Activated CD4-positive, alpha-beta memory T cell treated with anti-CD3 and anti-CD28 coated beads, Interleukin-2, amount 10 ng/mL, durations not matched to agents 7 days and 5 days (primary cell): ENCODE measurements at regions not wholly inside any gene's neighbourhood (a gene's known extent, or its start where the extent isn't known, plus 50 kb on each side); places are given as distances from the start of the nearest gene placed in this dataset.
"Not testable (repeated sequence)": the region's sequence is repeated elsewhere in the genome, so short reads cannot be mapped to it uniquely, and the experiment has no call there.

Experiments used
- CTCF ChIA-PET: fragments of 350-600 bp; sonication (Branson Sonifier 250); formaldehyde crosslinking; loops from one replicate; lab custom pipeline; 2021; ENCODE audit warnings: antibody characterized with exemption, inconsistent platforms; lab: Charles Lee
- POLR2A ChIA-PET: fragments of 350-600 bp; sonication (Branson Sonifier 250); formaldehyde crosslinking; loops from one replicate; lab custom pipeline; 2021; ENCODE audit warnings: antibody characterized with exemption; lab: Charles Lee
- DNase-seq: peaks from one replicate; pipeline ENCODE4 v3.0.0-alpha.2; 2020
- H3K27ac Mint-ChIP-seq: one replicate; pipeline ENCODE4 v1.8.0; 2021; ENCODE audit warnings: mild to moderate bottlenecking, mixed read lengths
- H3K27me3 Mint-ChIP-seq: one replicate; pipeline ENCODE4 v1.8.0; 2021; ENCODE audit warnings: mixed read lengths
- H3K36me3 Mint-ChIP-seq: one replicate; pipeline ENCODE4 v1.8.0; 2021; ENCODE audit warnings: low read depth, mixed read lengths
- H3K4me1 Mint-ChIP-seq: one replicate; pipeline ENCODE4 v1.8.0; 2021; ENCODE audit warnings: mixed read lengths
- H3K4me3 Mint-ChIP-seq: one replicate; pipeline ENCODE4 v1.8.0; 2021; ENCODE audit warnings: mild to moderate bottlenecking, mixed read lengths
- H3K9me3 Mint-ChIP-seq: one replicate; pipeline ENCODE4 v1.8.0; 2021; ENCODE audit warnings: mixed read lengths

DNA sequence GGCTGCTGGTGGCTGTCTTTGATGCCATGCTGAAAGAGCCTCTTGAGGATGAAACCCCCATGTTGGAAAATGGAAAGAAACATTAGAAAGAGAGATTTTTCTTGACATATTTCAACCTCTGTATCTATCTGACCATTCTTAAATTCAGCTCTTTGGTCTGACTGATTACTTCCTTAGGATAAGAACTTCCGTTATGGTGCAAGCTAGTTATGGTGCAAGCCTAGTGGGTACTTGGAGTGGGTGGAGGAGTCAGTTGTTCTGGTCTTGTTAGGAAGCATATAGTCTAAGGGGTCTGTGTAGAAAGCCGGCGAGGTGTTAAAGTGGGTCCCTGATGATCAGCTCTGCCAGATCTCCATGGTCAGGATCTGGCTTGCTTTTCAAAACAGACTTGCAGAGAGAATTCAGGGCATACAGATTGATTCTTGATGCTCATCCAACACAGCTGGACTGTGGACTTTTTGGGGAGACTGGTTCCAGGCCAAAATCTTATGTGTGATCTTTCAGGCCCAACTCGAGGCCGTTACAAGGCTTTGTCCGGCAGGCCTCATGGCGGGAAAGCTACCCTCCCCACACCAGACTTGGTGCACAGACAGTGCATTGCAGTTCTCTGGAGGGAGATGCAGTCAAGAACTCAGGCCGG is 82.8 kb upstream of the BOD1L1 start:
- H3K27me3 Mint-ChIP-seq, result no peaks in the 10 kb centered on the region
- H3K36me3 Mint-ChIP-seq, result no peaks in the 10 kb centered on the region
- no peak for DNase-seq
- no peak overlapping the region for H3K4me3 Mint-ChIP-seq
- H3K9me3 Mint-ChIP-seq, result no peaks in the 10 kb centered on the region
- ChIA-PET POLR2A (no interaction called here), CTCF (no interaction called here)
- H3K4me1 Mint-ChIP-seq, result no peaks in the 10 kb centered on the region
- H3K27ac Mint-ChIP-seq, result no peak overlapping the region

DNA sequence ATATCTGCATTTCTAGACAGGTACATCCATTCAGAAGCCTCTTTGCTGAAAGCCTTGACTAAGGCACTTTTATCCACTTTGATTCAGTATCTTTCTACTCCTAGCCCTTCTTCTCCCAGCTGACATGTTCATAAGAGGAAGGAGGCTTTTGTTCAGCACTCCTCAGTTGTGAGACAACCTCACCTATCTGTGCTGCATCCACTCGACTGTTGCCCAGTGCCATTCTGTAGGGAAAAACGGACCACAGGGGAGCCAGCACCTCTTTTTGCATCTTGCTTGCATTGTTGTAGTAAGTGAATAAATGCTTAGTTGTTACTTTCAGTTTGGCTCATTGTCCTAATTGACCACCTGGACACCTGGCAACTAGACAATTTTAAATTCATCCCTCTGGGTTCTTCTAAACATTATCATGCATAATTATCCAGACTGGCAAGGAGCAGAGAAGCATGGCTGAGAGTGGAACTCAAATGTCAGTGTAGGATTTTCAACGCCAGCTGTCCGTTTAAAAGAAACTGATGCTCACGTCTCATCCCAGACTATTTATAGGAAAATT is 83.8 kb upstream of the BOD1L1 start:
- Mint-ChIP-seq H3K27me3 (no peaks in the 10 kb centered on the region), H3K36me3 (no peaks in the 10 kb centered on the region), H3K9me3 (no peaks in the 10 kb centered on the region), H3K4me3 (no peak overlapping the region), H3K27ac (no peak overlapping the region), H3K4me1 (no peaks in the 10 kb centered on the region)
- DNase-seq, result no peak
- ChIA-PET CTCF (no interaction called here), POLR2A (no interaction called here)

DNA sequence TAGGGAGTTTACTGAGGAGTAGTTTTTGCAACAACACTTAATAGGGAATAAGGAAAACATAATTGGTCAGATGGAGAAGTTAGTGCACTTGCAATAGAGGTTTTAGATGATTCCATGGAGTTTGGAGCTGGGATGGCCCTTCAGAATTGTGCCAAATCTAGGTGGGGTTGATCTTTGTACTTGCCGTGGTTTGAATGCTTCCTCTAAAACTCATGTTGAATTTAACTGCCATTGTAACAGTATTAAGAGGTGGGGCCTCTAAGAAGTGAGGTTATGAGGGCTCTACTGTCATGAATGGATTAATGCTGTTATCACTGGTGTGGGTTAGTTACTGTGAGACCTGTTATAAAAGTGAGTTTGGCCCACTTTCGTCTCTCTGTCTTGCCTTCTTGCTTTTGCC is 94.4 kb upstream of the BOD1L1 start:
- POLR2A ChIA-PET, result no interaction called here
- Mint-ChIP-seq H3K27me3 (no peaks in the 10 kb centered on the region), H3K4me3 (no peak overlapping the region), H3K9me3 (no peaks in the 10 kb centered on the region), H3K4me1 (no peaks in the 10 kb centered on the region), H3K27ac (no peak overlapping the region), H3K36me3 (no peaks in the 10 kb centered on the region)
- DNase-seq, result no peak
- CTCF ChIA-PET, result no interaction called here

DNA sequence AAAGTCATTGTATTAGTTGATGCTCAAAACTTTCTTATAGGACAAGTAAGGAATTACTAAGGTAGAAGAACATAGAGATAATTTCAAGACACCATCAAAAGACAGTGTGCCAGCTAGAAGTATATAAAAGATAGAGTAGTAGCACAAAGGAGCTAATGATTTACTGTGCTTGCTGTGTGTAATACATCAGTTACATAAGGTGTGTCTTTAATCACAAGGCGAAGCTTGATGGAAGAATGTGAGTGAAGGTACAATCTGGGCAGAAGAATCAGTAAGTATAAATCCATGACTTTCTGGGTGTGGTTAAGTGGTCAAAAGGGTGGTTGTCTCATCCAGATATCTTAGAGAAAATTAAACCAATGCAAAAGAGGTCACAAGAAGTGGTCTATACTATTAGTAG is 95.1 kb upstream of the BOD1L1 start:
- H3K36me3 Mint-ChIP-seq, result no peaks in the 10 kb centered on the region
- POLR2A ChIA-PET, result no interaction called here
- H3K4me3 Mint-ChIP-seq, result no peak overlapping the region
- no peaks in the 10 kb centered on the region for H3K27me3 Mint-ChIP-seq
- no peaks in the 10 kb centered on the region for H3K4me1 Mint-ChIP-seq
- CTCF ChIA-PET, result no interaction called here
- no peak for DNase-seq
- no peaks in the 10 kb centered on the region for H3K9me3 Mint-ChIP-seq
- H3K27ac Mint-ChIP-seq, result no peak overlapping the region

DNA sequence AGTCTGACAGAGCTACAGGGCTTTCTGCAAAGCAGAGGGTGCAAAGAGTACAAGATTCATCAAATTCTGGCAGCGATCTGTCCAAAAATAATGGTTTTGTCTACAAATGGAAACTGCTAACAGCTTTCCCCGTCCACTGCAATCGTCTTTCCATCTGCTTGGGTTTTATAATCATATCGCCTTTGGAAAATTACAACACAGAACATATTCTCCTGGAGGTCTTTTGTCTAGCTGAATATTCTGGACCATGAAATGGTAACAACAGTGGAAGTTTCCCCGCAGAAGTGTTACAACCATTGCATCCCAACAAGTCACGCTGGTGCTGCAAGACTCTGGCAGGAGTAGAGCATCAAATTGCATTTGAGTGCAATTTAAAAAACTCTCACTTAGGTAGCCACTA is 101.2 kb upstream of the BOD1L1 start:
- Mint-ChIP-seq H3K9me3 (no peaks in the 10 kb centered on the region), H3K4me1 (no peaks in the 10 kb centered on the region), H3K36me3 (no peaks in the 10 kb centered on the region), H3K27ac (no peak overlapping the region), H3K27me3 (no peaks in the 10 kb centered on the region), H3K4me3 (no peak overlapping the region)
- DNase-seq, result no peak
- POLR2A ChIA-PET, result no interaction called here
- CTCF ChIA-PET, result no interaction called here

DNA sequence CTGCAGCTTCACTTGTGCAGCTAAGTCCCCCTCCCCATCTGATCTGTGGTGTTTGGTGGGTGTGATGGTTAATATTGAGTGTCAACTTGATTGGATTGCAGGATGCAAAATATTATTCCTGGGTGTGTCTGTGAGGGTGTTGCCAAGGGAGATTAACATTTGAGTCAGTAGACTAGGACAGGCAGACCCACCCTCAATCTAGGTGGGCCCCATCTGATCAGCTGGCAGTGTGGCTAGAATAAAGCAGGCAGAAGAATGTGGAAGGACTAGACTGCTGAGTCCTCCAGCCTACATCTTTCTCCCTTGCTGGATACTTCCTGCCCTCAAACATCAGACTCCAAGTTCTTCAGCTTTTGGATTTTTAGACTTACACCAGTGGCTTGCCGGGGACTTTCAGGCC is 103.5 kb upstream of the BOD1L1 start:
- POLR2A ChIA-PET, result no interaction called here
- H3K36me3 Mint-ChIP-seq, result no peaks in the 10 kb centered on the region
- no peak for DNase-seq
- no peaks in the 10 kb centered on the region for H3K9me3 Mint-ChIP-seq
- H3K27me3 Mint-ChIP-seq, result no peaks in the 10 kb centered on the region
- H3K4me1 Mint-ChIP-seq, result no peaks in the 10 kb centered on the region
- no peak overlapping the region for H3K4me3 Mint-ChIP-seq
- CTCF ChIA-PET, result no interaction called here
- H3K27ac Mint-ChIP-seq, result no peak overlapping the region

DNA sequence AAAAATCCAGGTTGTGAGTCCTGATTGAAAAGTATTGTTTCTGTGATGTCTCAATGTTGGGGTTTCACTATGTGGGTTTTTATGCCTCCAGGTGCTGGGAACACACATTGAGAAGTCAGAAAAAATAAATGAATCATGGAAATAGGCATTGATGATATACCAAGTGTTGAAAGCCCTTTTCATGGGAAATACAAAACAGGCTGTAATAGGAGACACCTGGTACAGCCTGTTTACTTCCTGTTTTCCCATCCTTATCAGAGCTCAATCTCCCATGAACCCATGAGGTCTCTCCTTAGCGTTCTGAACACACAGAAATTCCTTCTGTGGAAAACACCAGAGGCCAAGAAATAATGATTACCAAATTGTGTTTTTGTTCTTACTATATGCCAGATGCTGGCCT is 106.3 kb upstream of the BOD1L1 start:
- no peaks in the 10 kb centered on the region for H3K4me1 Mint-ChIP-seq
- no peaks in the 10 kb centered on the region for H3K27me3 Mint-ChIP-seq
- CTCF ChIA-PET, result no interaction called here
- no peak overlapping the region for H3K4me3 Mint-ChIP-seq
- H3K9me3 Mint-ChIP-seq, result no peaks in the 10 kb centered on the region
- no peaks in the 10 kb centered on the region for H3K36me3 Mint-ChIP-seq
- POLR2A ChIA-PET, result no interaction called here
- H3K27ac Mint-ChIP-seq, result no peak overlapping the region
- no peak for DNase-seq

DNA sequence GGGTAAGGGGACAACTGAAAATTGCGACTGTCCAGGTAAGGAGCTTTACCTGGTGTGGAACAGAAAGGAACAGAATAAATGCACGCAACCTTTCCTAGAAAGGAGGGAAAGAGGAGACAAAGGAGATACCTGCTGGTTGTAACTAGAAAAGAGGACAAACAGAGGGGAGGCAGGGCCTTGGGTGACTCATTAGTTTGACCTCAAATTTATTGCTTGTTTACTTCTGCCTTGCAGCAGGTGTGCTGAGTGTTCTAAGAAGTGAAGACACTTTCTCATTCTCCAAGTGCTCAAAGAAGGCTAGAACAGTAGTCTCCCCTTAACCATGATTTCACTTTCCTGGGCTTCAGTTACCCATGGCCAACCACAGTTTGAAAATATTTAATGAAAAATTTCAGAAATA is 123.1 kb upstream of the BOD1L1 start:
- no peaks in the 10 kb centered on the region for H3K4me1 Mint-ChIP-seq
- H3K27ac Mint-ChIP-seq, result no peak overlapping the region
- no peaks in the 10 kb centered on the region for H3K27me3 Mint-ChIP-seq
- no peak overlapping the region for H3K4me3 Mint-ChIP-seq
- H3K9me3 Mint-ChIP-seq, result no peaks in the 10 kb centered on the region
- no peak for DNase-seq
- ChIA-PET CTCF (no interaction called here), POLR2A (no interaction called here)
- no peaks in the 10 kb centered on the region for H3K36me3 Mint-ChIP-seq

DNA sequence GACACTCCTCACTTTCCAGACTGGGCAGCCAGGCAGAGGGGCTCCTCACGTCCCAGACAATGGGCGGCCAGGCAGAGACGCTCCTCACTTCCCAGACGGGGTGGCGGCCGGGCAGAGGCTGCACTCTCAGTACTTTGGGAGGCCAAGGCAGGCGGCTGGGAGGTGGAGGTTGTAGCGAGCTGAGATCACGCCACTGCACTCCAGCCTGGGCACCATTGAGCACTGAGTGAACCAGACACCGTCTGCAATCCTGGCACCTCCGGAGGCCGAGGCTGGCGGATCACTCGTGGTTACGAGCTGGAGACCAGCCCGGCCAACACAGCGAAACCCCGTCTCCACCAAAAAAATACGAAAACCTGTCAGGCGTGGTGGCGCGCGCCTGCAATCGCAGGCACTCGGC is 134.1 kb upstream of the BOD1L1 start:
- peaks cover 15% of the 10 kb centered on the region for H3K9me3 Mint-ChIP-seq
- H3K36me3 Mint-ChIP-seq, H3K27me3 Mint-ChIP-seq, H3K4me1 Mint-ChIP-seq, CTCF ChIA-PET, DNase-seq, POLR2A ChIA-PET, H3K27ac Mint-ChIP-seq, H3K4me3 Mint-ChIP-seq: not testable (repeated sequence)

DNA sequence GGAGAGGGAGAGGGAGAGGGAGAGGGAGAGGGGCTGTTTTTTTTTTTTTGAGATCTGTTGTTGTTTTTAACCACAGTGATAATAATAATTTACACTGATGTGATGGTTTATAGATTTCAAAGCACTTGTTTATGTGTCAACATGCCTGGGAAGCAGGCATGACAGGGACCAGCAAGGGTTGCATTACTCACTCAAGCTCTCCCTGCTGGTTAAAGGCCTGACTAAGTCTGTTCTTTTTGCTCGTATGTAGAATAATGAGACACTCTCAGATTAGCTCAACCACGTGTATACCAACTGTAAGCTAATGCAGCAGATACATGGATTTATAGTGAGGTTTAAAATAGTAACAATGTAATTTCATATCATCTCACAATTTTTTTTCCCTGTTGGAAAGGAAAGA is 134.6 kb upstream of the BOD1L1 start:
- Mint-ChIP-seq H3K36me3 (no peaks in the 10 kb centered on the region), H3K9me3 (peaks cover 15% of the 10 kb centered on the region), H3K27me3 (no peaks in the 10 kb centered on the region), H3K27ac (no peak overlapping the region), H3K4me1 (no peaks in the 10 kb centered on the region), H3K4me3 (no peak overlapping the region)
- ChIA-PET POLR2A (no interaction called here), CTCF (no interaction called here)
- DNase-seq, result no peak

DNA sequence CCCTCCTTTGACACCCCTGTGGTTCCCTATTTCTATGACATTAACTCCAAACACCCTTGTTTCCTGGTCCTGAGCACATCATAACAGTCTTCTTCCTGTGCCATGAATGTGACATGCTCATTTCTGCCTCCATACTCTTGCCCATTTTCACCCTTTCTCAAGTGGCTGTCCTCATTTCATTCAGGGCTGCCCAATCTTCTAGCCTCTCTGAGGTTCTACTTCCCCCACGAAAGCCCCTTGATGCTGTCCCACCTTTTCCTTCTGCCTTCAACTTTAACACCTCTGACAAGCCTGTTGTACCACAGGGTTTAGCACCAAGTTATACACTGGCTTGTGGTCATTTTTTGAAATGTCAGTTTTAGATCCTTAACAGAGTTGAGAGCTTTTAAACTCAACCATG is 136.2 kb upstream of the BOD1L1 start:
- ChIA-PET CTCF (no interaction called here), POLR2A (no interaction called here)
- Mint-ChIP-seq H3K27me3 (no peaks in the 10 kb centered on the region), H3K27ac (no peak overlapping the region), H3K9me3 (peaks cover 14% of the 10 kb centered on the region), H3K36me3 (no peaks in the 10 kb centered on the region), H3K4me3 (no peak overlapping the region), H3K4me1 (no peaks in the 10 kb centered on the region)
- no peak for DNase-seq

DNA sequence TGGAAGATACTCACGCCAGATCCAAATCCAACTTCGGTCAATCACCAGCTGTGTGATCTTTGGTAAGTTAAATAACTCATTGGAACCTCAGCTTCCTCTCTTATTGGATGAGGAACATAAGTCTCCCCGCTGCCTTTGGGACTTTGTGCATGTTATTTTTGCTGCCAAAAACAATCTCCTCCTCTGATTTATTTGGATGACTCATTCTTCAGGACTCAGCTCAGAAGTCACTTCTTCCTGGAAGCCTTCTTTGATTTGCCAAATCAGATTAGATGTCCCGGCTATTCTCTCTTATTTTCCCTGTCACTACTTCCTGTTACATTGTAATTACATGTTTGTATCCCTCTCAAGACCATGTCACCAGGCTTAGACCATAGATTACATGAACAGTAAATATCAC is 138.0 kb upstream of the BOD1L1 start:
- Mint-ChIP-seq H3K9me3 (peaks cover 11% of the 10 kb centered on the region), H3K36me3 (no peaks in the 10 kb centered on the region), H3K4me3 (no peak overlapping the region), H3K27ac (no peak overlapping the region), H3K27me3 (no peaks in the 10 kb centered on the region), H3K4me1 (no peaks in the 10 kb centered on the region)
- POLR2A ChIA-PET, result no interaction called here
- CTCF ChIA-PET, result no interaction called here
- no peak for DNase-seq

DNA sequence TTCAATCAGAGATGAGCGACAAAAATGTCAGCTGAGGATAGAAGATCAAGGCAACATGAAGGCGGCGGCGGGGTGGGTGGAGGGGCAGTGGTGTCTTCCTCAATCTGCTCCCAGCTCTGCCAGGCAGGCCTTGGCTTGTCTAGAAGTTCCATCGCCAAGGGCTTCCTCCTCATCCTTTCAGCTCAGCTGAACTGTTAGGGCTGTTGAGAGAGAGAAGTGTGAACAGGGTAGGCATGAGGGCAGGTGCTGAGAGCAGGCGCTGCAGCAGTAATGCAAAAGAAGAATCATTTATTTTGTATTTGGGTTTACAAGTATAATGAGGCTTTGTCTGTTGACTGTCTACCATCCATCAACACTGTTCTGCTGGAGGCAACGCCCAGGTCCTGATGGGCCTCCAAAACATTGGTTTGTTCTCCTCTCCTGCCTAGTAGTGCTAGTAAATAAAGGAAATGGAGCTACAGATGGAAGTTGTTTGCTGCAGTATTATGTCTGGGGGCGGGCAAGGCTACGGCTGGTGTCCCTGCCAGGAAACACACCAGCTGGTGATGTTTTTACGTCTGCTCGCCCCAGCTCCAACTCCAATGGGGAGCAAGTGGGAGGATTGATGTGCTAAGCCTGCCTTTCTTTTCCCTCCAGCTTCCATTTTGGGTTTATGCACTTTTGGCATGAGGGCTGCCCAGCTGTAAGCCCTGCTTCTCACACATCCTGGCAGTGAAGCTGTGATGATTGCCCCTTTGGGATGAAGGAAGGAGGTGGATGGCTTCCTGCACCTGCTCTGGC is 139.4 kb upstream of the BOD1L1 start:
- ChIA-PET POLR2A (no interaction called here), CTCF (no interaction called here)
- Mint-ChIP-seq H3K27me3 (no peaks in the 10 kb centered on the region), H3K4me3 (no peak overlapping the region), H3K4me1 (no peaks in the 10 kb centered on the region), H3K36me3 (no peaks in the 10 kb centered on the region), H3K9me3 (peaks cover 11% of the 10 kb centered on the region), H3K27ac (no peak overlapping the region)
- no peak for DNase-seq

DNA sequence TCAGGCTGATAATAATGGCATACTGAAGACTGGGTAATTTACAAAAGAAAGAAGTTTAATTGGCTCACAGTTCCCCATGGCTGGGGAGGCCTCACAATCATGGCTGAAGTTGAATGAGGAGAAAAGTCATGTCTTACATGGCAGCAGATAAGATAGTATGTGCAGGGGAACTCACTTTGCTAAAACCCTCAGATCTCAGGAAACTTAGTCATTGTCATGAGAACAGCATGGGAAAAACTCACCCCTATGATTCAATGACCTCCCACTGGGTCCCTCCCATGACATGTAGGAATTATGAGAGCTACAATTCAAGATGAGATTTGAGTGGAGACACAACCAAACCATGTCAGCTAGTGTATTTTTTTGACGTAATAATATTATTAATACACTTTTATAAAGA is 149.8 kb upstream of the BOD1L1 start:
- CTCF ChIA-PET, result no interaction called here
- DNase-seq, result no peak
- no peaks in the 10 kb centered on the region for H3K4me1 Mint-ChIP-seq
- H3K9me3 Mint-ChIP-seq, result no peaks in the 10 kb centered on the region
- H3K4me3 Mint-ChIP-seq, result no peak overlapping the region
- no peaks in the 10 kb centered on the region for H3K27me3 Mint-ChIP-seq
- POLR2A ChIA-PET, result no interaction called here
- no peak overlapping the region for H3K27ac Mint-ChIP-seq
- H3K36me3 Mint-ChIP-seq, result no peaks in the 10 kb centered on the region
